GM12878 (cell line): ENCODE measurements at regions not wholly inside any gene's neighbourhood (a gene's known extent, or its start where the extent isn't known, plus 50 kb on each side); places are given as distances from the start of the nearest gene placed in this dataset.

Experiments
- CTCF ChIP-seq, 3 experiments: IDR thresholded peaks in 2 of 3; conservative IDR thresholded peaks in 1 of 3; 2 replicates each; pipeline ENCODE4 v1.5.1; 2011; ENCODE audit warnings: low read depth in 3 of 3, low read length in 3 of 3, mild to moderate bottlenecking in 3 of 3, control low read depth in 2 of 3, moderate library complexity in 2 of 3, inconsistent platforms in 1 of 3, mixed read lengths in 1 of 3; ENCODE audit not compliant: control insufficient read depth in 2 of 3, insufficient read depth in 1 of 3; ENCODE audit errors: extremely low read depth in 1 of 3
- TF ChIP-seq, protein P1 (sequence below): fragments of 450-650 bp; IDR thresholded peaks from 2 replicates; pipeline ENCODE4 v1.6.1; 2014; ENCODE audit warnings: mild to moderate bottlenecking

GRCh38 chr10:52666931-52667330, 105.7 kb downstream of the MBL2 start:
- TF ChIP-seq, protein P1, sequence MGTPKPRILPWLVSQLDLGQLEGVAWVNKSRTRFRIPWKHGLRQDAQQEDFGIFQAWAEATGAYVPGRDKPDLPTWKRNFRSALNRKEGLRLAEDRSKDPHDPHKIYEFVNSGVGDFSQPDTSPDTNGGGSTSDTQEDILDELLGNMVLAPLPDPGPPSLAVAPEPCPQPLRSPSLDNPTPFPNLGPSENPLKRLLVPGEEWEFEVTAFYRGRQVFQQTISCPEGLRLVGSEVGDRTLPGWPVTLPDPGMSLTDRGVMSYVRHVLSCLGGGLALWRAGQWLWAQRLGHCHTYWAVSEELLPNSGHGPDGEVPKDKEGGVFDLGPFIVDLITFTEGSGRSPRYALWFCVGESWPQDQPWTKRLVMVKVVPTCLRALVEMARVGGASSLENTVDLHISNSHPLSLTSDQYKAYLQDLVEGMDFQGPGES: no peak
- no peak for TF ChIP-seq CTCF (IDR thresholded peaks at IDR 0.05 in 2 of 3, conservative IDR thresholded peaks at IDR 0.05 in 1 of 3; ENCODE audit: control insufficient read depth in 2 of 3, extremely low read depth in 1 of 3, insufficient read depth in 1 of 3, low read depth in 3 of 3, low read length in 3 of 3)
